Astrocyte (in vitro differentiated cells and primary cell): ENCODE measurements at regions not wholly inside any gene's neighbourhood (a gene's known extent, or its start where the extent isn't known, plus 50 kb on each side); places are given as distances from the start of the nearest gene placed in this dataset.

Experiments used
- DNase-seq: peaks from one replicate; pipeline ENCODE4 v3.0.0-alpha.2; 2010; ENCODE audit warnings: low read depth
- FAIRE-seq: peaks from 2 replicates; lab custom pipeline; 2011; peaks lifted over from hg19 to GRCh38; lab: Jason Lieb, UNC
- H2AFZ ChIP-seq: 2 replicates; pipeline ENCODE4 v1.6.0; 2012; ENCODE audit warnings: low read depth, low read length, inconsistent platforms
- H3K27ac ChIP-seq: 2 replicates; pipeline ENCODE4 v1.5.1; 2011; ENCODE audit warnings: low read depth, low read length, inconsistent platforms
- H3K27me3 ChIP-seq: 2 replicates; pipeline ENCODE4 v1.6.0; 2011; ENCODE audit warnings: low read length, inconsistent platforms; ENCODE audit not compliant: insufficient read depth
- H3K36me3 ChIP-seq: 2 replicates; pipeline ENCODE4 v1.5.1; 2011; ENCODE audit warnings: low read length, inconsistent platforms; ENCODE audit not compliant: insufficient read depth
- H3K4me1 ChIP-seq: 2 replicates; pipeline ENCODE4 v1.5.1; 2011; ENCODE audit warnings: low read length, inconsistent platforms; ENCODE audit not compliant: insufficient read depth
- H3K4me2 ChIP-seq: 2 replicates; pipeline ENCODE4 v1.6.0; 2012; ENCODE audit warnings: low read length, inconsistent platforms
- H3K4me3 ChIP-seq: 2 replicates; pipeline ENCODE4 v1.5.1; 2011; ENCODE audit warnings: low read depth, mild to moderate bottlenecking, low read length, inconsistent platforms; ENCODE audit not compliant: insufficient read depth
- H3K79me2 ChIP-seq: 2 replicates; pipeline ENCODE4 v1.6.0; 2012; ENCODE audit warnings: mild to moderate bottlenecking, low read length, inconsistent platforms; ENCODE audit not compliant: insufficient read depth
- H3K9ac ChIP-seq: 2 replicates; pipeline ENCODE4 v1.6.0; 2012; ENCODE audit warnings: mild to moderate bottlenecking, low read length, inconsistent platforms
- H3K9me3 ChIP-seq: 2 replicates; pipeline ENCODE4 v1.5.1; 2012; ENCODE audit warnings: low read depth, mild to moderate bottlenecking, low read length, inconsistent platforms; ENCODE audit not compliant: insufficient read depth
- H4K20me1 ChIP-seq: 2 replicates; pipeline ENCODE4 v1.6.0; 2012; ENCODE audit warnings: low read length, inconsistent platforms; ENCODE audit not compliant: insufficient read depth
- H3K27ac Mint-ChIP-seq: one replicate; pipeline ENCODE4 v1.8.0; 2021; ENCODE audit warnings: mild to moderate bottlenecking, mixed read lengths; ENCODE audit not compliant: unreplicated experiment
- H3K27me3 Mint-ChIP-seq: one replicate; pipeline ENCODE4 v1.8.0; 2021; ENCODE audit warnings: low read depth, mixed read lengths; ENCODE audit not compliant: unreplicated experiment
- H3K36me3 Mint-ChIP-seq: one replicate; pipeline ENCODE4 v1.8.0; 2021; ENCODE audit warnings: low read depth, mixed read lengths; ENCODE audit not compliant: unreplicated experiment
- H3K4me1 Mint-ChIP-seq: one replicate; pipeline ENCODE4 v1.8.0; 2021; ENCODE audit warnings: low read depth, mixed read lengths; ENCODE audit not compliant: unreplicated experiment
- H3K4me3 Mint-ChIP-seq: one replicate; pipeline ENCODE4 v1.8.0; 2021; ENCODE audit warnings: mild to moderate bottlenecking, moderate library complexity, mixed read lengths; ENCODE audit not compliant: unreplicated experiment
- H3K9me3 Mint-ChIP-seq: one replicate; pipeline ENCODE4 v1.8.0; 2021; ENCODE audit warnings: mild to moderate bottlenecking, mixed read lengths; ENCODE audit not compliant: unreplicated experiment
- EZH2 ChIP-seq: IDR thresholded peaks from 2 replicates; pipeline ENCODE4 v1.6.1; 2012; ENCODE audit warnings: mild to moderate bottlenecking, low read length, inconsistent platforms; ENCODE audit not compliant: insufficient read depth
- TF ChIP-seq, protein P1 (sequence below): IDR thresholded peaks from 2 replicates; pipeline ENCODE4 v1.5.1; 2011; ENCODE audit warnings: low read depth, mild to moderate bottlenecking, inconsistent platforms, low read length, moderate library complexity; ENCODE audit not compliant: insufficient read depth

DNA sequence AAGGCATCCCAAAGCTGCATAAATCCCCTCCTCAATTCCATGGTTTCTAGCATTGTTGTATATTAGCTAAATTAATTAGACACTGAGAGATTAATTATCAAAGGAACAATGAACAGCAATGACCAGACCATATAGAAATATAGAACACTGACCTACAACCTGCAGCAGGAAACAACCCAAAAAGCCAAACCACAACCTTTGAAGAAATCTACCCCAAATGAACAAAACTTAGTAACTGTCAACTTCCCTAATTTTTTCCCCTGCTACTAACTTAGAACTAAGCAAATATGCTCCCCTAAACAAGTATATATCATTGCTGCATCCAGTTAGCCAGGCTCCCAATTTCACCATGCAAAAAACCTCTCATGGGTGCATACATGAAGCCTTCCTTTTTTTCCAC, 268.0 kb upstream of the ANO3 start:
- Mint-ChIP-seq H3K27me3 (no peaks in the 10 kb centered on the region), H3K4me3 (no peak overlapping the region), H3K36me3 (no peaks in the 10 kb centered on the region), H3K27ac (no peak overlapping the region), H3K9me3 (no peaks in the 10 kb centered on the region), H3K4me1 (no peaks in the 10 kb centered on the region)
- no peak for TF ChIP-seq EZH2
- TF ChIP-seq, protein P1, sequence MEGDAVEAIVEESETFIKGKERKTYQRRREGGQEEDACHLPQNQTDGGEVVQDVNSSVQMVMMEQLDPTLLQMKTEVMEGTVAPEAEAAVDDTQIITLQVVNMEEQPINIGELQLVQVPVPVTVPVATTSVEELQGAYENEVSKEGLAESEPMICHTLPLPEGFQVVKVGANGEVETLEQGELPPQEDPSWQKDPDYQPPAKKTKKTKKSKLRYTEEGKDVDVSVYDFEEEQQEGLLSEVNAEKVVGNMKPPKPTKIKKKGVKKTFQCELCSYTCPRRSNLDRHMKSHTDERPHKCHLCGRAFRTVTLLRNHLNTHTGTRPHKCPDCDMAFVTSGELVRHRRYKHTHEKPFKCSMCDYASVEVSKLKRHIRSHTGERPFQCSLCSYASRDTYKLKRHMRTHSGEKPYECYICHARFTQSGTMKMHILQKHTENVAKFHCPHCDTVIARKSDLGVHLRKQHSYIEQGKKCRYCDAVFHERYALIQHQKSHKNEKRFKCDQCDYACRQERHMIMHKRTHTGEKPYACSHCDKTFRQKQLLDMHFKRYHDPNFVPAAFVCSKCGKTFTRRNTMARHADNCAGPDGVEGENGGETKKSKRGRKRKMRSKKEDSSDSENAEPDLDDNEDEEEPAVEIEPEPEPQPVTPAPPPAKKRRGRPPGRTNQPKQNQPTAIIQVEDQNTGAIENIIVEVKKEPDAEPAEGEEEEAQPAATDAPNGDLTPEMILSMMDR, result no peak
- no peak overlapping the region for H2AFZ ChIP-seq
- H3K9ac ChIP-seq, result no peak overlapping the region
- FAIRE-seq (no peak), DNase-seq (no peak)
- H3K4me1 ChIP-seq, result no peaks in the 10 kb centered on the region
- no peaks in the 10 kb centered on the region for H4K20me1 ChIP-seq
- H3K4me2 ChIP-seq, result no peak overlapping the region
- no peak overlapping the region for H3K27ac ChIP-seq
- H3K79me2 ChIP-seq, result no peaks in the 10 kb centered on the region
- H3K36me3 ChIP-seq, result no peaks in the 10 kb centered on the region
- no peak overlapping the region for H3K4me3 ChIP-seq
- no peaks in the 10 kb centered on the region for H3K9me3 ChIP-seq
- H3K27me3 ChIP-seq, result no peaks in the 10 kb centered on the region

DNA sequence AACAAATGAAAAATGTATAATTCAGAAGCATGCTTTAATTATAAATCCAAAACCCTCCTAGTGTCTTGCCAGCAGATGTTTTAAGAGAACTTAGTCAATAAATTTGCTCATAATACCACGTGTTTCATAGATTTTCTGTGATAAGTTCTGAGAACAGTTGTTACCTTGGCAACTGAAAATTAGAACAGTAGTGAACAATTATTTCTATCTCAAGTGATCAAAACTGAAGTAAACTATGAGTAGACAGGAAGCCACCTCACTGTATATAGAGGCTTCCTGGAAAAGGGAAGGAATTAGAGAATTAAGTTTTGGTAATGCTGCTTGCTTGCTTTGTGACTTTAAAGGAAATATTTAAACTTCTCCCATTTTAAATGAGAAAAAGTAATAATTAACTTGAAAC, 266.0 kb upstream of the ANO3 start:
- no peaks in the 10 kb centered on the region for H3K79me2 ChIP-seq
- Mint-ChIP-seq H3K36me3 (no peaks in the 10 kb centered on the region), H3K4me3 (no peak overlapping the region), H3K9me3 (no peaks in the 10 kb centered on the region), H3K4me1 (no peaks in the 10 kb centered on the region), H3K27me3 (no peaks in the 10 kb centered on the region), H3K27ac (no peak overlapping the region)
- no peak overlapping the region for H3K4me3 ChIP-seq
- no peaks in the 10 kb centered on the region for H3K4me1 ChIP-seq
- FAIRE-seq (no peak), DNase-seq (no peak)
- no peak for TF ChIP-seq EZH2
- TF ChIP-seq, protein P1, result no peak
- no peaks in the 10 kb centered on the region for H3K9me3 ChIP-seq
- H4K20me1 ChIP-seq, result no peaks in the 10 kb centered on the region
- no peak overlapping the region for H2AFZ ChIP-seq
- no peak overlapping the region for H3K4me2 ChIP-seq
- no peak overlapping the region for H3K9ac ChIP-seq
- H3K27me3 ChIP-seq, result no peaks in the 10 kb centered on the region
- H3K27ac ChIP-seq, result no peak overlapping the region
- H3K36me3 ChIP-seq, result no peaks in the 10 kb centered on the region

DNA sequence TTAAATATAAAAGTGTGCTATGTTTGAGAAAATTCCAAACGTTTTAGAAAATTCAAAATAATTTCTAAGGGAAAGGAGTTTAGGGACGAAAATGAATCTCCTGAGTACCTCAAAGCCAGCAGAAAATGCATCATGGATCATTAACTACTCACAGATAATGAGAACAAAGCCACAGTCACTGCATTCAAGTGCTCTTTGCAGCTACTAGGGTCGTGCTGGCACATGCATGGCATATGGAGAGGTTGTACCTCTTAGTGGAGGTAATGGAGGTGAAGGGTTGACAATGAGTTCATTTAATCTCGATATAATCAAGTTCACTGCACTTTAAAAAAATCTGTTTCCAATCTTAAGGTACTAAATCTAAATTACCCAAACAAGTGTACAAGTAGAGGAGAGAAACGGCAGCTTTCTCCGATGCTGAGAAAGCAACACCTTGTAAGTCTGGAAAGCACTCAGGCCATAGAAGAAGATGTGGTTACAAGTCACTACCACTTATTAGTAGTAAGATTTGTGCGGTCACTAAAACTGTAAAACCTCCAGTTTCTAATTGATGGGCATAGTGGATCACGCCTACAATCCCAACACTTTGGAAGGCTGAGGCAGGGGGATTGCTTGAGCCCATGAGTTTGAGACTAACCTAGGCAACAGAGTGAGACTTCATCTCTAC, 261.1 kb upstream of the ANO3 start:
- Histone ChIP-seq H3K4me2 (no peak overlapping the region), H4K20me1 (no peaks in the 10 kb centered on the region), H3K27ac (no peak overlapping the region), H3K79me2 (no peaks in the 10 kb centered on the region), H2AFZ (no peak overlapping the region), H3K4me3 (no peak overlapping the region), H3K9me3 (no peaks in the 10 kb centered on the region), H3K27me3 (no peaks in the 10 kb centered on the region), H3K36me3 (no peaks in the 10 kb centered on the region), H3K4me1 (no peaks in the 10 kb centered on the region), H3K9ac (no peak overlapping the region)
- no peak for DNase-seq
- no peak overlapping the region for H3K4me3 Mint-ChIP-seq
- no peak for TF ChIP-seq EZH2
- TF ChIP-seq, protein P1, result no peak
- no peaks in the 10 kb centered on the region for H3K36me3 Mint-ChIP-seq
- no peaks in the 10 kb centered on the region for H3K9me3 Mint-ChIP-seq
- FAIRE-seq, result no peak
- H3K4me1 Mint-ChIP-seq, result no peaks in the 10 kb centered on the region
- no peak overlapping the region for H3K27ac Mint-ChIP-seq
- no peaks in the 10 kb centered on the region for H3K27me3 Mint-ChIP-seq
